A549 (cell line): ENCODE measurements at regions not wholly inside any gene's neighbourhood (a gene's known extent, or its start where the extent isn't known, plus 50 kb on each side); places are given as distances from the start of the nearest gene placed in this dataset.

ENCODE experiments used
- ATAC-seq, 2 experiments: fragments of 200-7000 bp in 1 of 2; fragments of >200 bp in 1 of 2; cut with Nextera tagmentation in 1 of 2; cut with Tn5 transposase in 1 of 2; 3 replicates each; pipeline versions ENCODE4 v1.8.0 to v1.9.1; 2018 to 2020; ENCODE audit warnings: mild to moderate bottlenecking in 1 of 2, moderate library complexity in 1 of 2
- CTCF ChIA-PET: fragments of 300-600 bp; sonication (Branson Sonifier 250); formaldehyde crosslinking; extraction: SDS; loops from one replicate; lab custom pipeline; 2021; ENCODE audit warnings: antibody characterized with exemption, inconsistent platforms; lab: Yijun Ruan, JAX
- POLR2A ChIA-PET: fragments of 350-600 bp; formaldehyde crosslinking; extraction: SDS; loops from one replicate; lab custom pipeline; 2021; ENCODE audit warnings: antibody characterized with exemption, inconsistent platforms; lab: Yijun Ruan, JAX
- DNase-seq, 2 experiments: peaks; one replicate each; pipeline versions ENCODE4 v3.0.0 to v3.0.0-alpha.2; 2011 to 2016; ENCODE audit warnings: low read depth in 1 of 2, low spot score in 1 of 2
- FAIRE-seq: peaks from 2 replicates; lab custom pipeline; 2011; peaks lifted over from hg19 to GRCh38; lab: Jason Lieb, UNC
- H3K27ac ChIP-seq, 2 experiments: fragments of >200 bp; sonication (Bioruptor Twin); formaldehyde crosslinking; 3 replicates each; pipeline ENCODE4 v1.5.1; 2016 to 2017
- H3K4me1 ChIP-seq: fragments of >200 bp; sonication (Bioruptor Twin); formaldehyde crosslinking; 3 replicates; pipeline ENCODE4 v1.6.1; 2016
- H3K4me2 ChIP-seq: fragments of >200 bp; sonication (Bioruptor Twin); formaldehyde crosslinking; 3 replicates; pipeline ENCODE4 v1.6.1; 2016
- H3K4me3 ChIP-seq: fragments of >200 bp; sonication (Bioruptor Twin); formaldehyde crosslinking; 3 replicates; pipeline ENCODE4 v1.5.1; 2016
- H3K9me3 ChIP-seq: fragments of >200 bp; sonication (Bioruptor Twin); formaldehyde crosslinking; 3 replicates; pipeline ENCODE4 v1.6.1; 2016
- ATOH8 ChIP-seq: fragments of 250-450 bp; sonication (Bioruptor Pico); IDR thresholded peaks from 2 replicates; pipeline ENCODE4 v1.5.0; 2020; ENCODE audit warnings: low read depth, mild to moderate bottlenecking, moderate library complexity
- BCL3 ChIP-seq: fragments of >200 bp; sonication (Bioruptor Twin); formaldehyde crosslinking; IDR thresholded peaks from 3 replicates; pipeline ENCODE4 v1.6.1; 2016
- CEBPB ChIP-seq, 2 experiments: fragments of >200 bp in 1 of 2; sonication (Bioruptor Twin) in 1 of 2; formaldehyde crosslinking in 1 of 2; IDR thresholded peaks; 2 replicates each; pipeline ENCODE4 v1.6.1; 2012 to 2016
- E2F6 ChIP-seq: IDR thresholded peaks from 2 replicates; pipeline ENCODE4 v1.6.1; 2012; ENCODE audit warnings: low read depth, borderline replicate concordance
- ELK1 ChIP-seq: fragments of 150-350 bp; IDR thresholded peaks from 2 replicates; pipeline ENCODE4 v1.6.1; 2014; ENCODE audit warnings: low read depth, mild to moderate bottlenecking, low read length
- FOSL2 ChIP-seq, 2 experiments: fragments of 450-650 bp in 1 of 2; fragments of >200 bp in 1 of 2; sonication (Bioruptor Twin) in 1 of 2; formaldehyde crosslinking; IDR thresholded peaks; 2 replicates each; pipeline versions ENCODE4 v1.5.0 to v1.6.1; 2016 to 2020; ENCODE audit warnings: mild to moderate bottlenecking in 1 of 2, moderate library complexity in 1 of 2
- JUNB ChIP-seq: fragments of >200 bp; sonication (Bioruptor Twin); formaldehyde crosslinking; IDR thresholded peaks from 2 replicates; pipeline ENCODE4 v1.6.1; 2016
- KDM5A ChIP-seq: fragments of 200-600 bp; sonication (generic); IDR thresholded peaks from 2 replicates; pipeline ENCODE4 v1.6.1; 2016; ENCODE audit warnings: antibody characterized with exemption, mild to moderate bottlenecking
- MAZ ChIP-seq: fragments of 150-350 bp; IDR thresholded peaks from 2 replicates; pipeline ENCODE4 v1.6.1; 2014; ENCODE audit warnings: antibody characterized with exemption, low read depth, low read length, borderline replicate concordance
- MYC ChIP-seq: IDR thresholded peaks from 2 replicates; pipeline ENCODE4 v1.6.1; 2012; ENCODE audit warnings: mild to moderate bottlenecking, inconsistent platforms, low read length, improper control_type of control experiment, borderline replicate concordance
- NR3C1 ChIP-seq: fragments of >200 bp; sonication (Bioruptor Twin); formaldehyde crosslinking; IDR thresholded peaks from 3 replicates; pipeline ENCODE4 v1.6.1; 2017
- PHF8 ChIP-seq: fragments of 200-600 bp; sonication (generic); IDR thresholded peaks from 2 replicates; pipeline ENCODE4 v1.6.1; 2016; ENCODE audit warnings: low read depth, mild to moderate bottlenecking, antibody characterized with exemption, moderate library complexity, borderline replicate concordance
- RARB ChIP-seq: fragments of 250-450 bp; sonication (Bioruptor Pico); IDR thresholded peaks from 2 replicates; pipeline ENCODE4 v1.8.0; 2021; ENCODE audit warnings: mild to moderate bottlenecking, moderate library complexity
- RNF2 ChIP-seq: fragments of 200-600 bp; sonication (generic); IDR thresholded peaks from 2 replicates; pipeline ENCODE4 v1.6.1; 2016; ENCODE audit warnings: low read depth, mild to moderate bottlenecking, antibody characterized with exemption, moderate library complexity, borderline replicate concordance
- ZFP36 ChIP-seq: fragments of 450-650 bp; IDR thresholded peaks from 2 replicates; pipeline ENCODE4 v1.6.1; 2014; ENCODE audit warnings: borderline replicate concordance; ENCODE audit not compliant: partially characterized antibody
- ZSCAN20 ChIP-seq: fragments of 250-450 bp; sonication (Bioruptor Pico); IDR thresholded peaks from 2 replicates; pipeline ENCODE4 v1.8.0; 2022; ENCODE audit warnings: mild to moderate bottlenecking, moderate library complexity
- WGBS: methylation state at CpG from one replicate; pipeline ENCODE4 v1.1.6; 2017; ENCODE audit errors: missing lambda C conversion rate; 5-methylcytosine and 5-hydroxymethylcytosine counted together

- peak overlapping the region; percentile 50 to 72; a peak in 5 of 6 replicates for H3K27ac ChIP-seq
- no peak for TF ChIP-seq CEBPB (IDR thresholded peaks at IDR 0.05)
- 0 out of 2 replicates have a peak, but pooled peaks have one; percentile 1 for TF ChIP-seq RNF2
- TF ChIP-seq, all 56 proteins: peak for 1
- ATAC-seq = no peak
- WGBS = 45% methylated on average over 6 of the region's 6 CpGs
- H3K4me2 ChIP-seq = peak overlapping the region; percentile 66
- H3K9me3 ChIP-seq = peaks cover 2% of the 10 kb centered on the region; the same call in 1 of the 3 replicates
- no peak for FAIRE-seq
- ChIA-PET POLR2A (no interaction called here), CTCF (interaction anchor here (0.9 kb wide), 1 partner anchor 544 kb away, joined by 3 read pairs; no protein-coding TSS in a partner anchor)
- peaks cover 48% of the 10 kb centered on the region for H3K4me1 ChIP-seq
- H3K4me3 ChIP-seq = no peak overlapping the region
- DNase-seq = no peak
Measured at GRCh38 chr5:56356121-56356835, 123.1 kb upstream of the ANKRD55 start.

GRCh38 chr5:56354836-56355235 lies 121.7 kb upstream of the ANKRD55 start:
- no peak for FAIRE-seq
- peaks cover 57% of the 10 kb centered on the region for H3K4me1 ChIP-seq
- POLR2A ChIA-PET = no interaction called here

More at GRCh38 chr5:56354836-56355235, 121.7 kb upstream of the ANKRD55 start:
- no peak overlapping the region for H3K4me3 ChIP-seq
- H3K9me3 ChIP-seq = peaks cover 2% of the 10 kb centered on the region; the same call in 1 of the 3 replicates
- no peak for DNase-seq
- no peak for TF ChIP-seq FOSL2 (IDR thresholded peaks at IDR 0.05)
- TF ChIP-seq FOSL2 (CRISPR knock-in tag; IDR thresholded peaks at IDR 0.05) = no peak
- TF ChIP-seq BCL3 = no peak
- TF ChIP-seq NR3C1 = no peak
- TF ChIP-seq JUNB = no peak
- TF ChIP-seq KDM5A = no peak
- no peak for TF ChIP-seq ATOH8
- TF ChIP-seq MYC = no peak
- no peak for TF ChIP-seq ELK1
- TF ChIP-seq PHF8 = no peak
- TF ChIP-seq MAZ = no peak
- TF ChIP-seq RARB (CRISPR knock-in tag) = no peak
- TF ChIP-seq ZSCAN20 (CRISPR knock-in tag) = no peak
- no peak for TF ChIP-seq ZFP36
- TF ChIP-seq E2F6 = no peak
- TF ChIP-seq, all 56 proteins: peak for 0
- H3K27ac ChIP-seq = no peak overlapping the region; a peak in 1 of 6 replicates
- CTCF ChIA-PET = no interaction called here
- ATAC-seq = no peak
- WGBS = 89% methylated on average over 4 of the region's 4 CpGs
- H3K4me2 ChIP-seq = no peak overlapping the region
